K562 (cell line): ENCODE measurements at regions not wholly inside any gene's neighbourhood (a gene's known extent, or its start where the extent isn't known, plus 50 kb on each side); places are given as distances from the start of the nearest gene placed in this dataset.

Experiments used
- ARNT ChIP-seq, 2 experiments: fragments of 450-650 bp; IDR thresholded peaks; 2 replicates each; pipeline ENCODE4 v1.6.1; 2016; ENCODE audit warnings: mild to moderate bottlenecking in 1 of 2
- ATF2 ChIP-seq: sonication (generic); formaldehyde crosslinking; IDR thresholded peaks from 2 replicates; pipeline ENCODE4 v1.8.1; 2022; ENCODE audit warnings: missing genetic modification reagents
- BRD9 ChIP-seq: fragments of 450-650 bp; IDR thresholded peaks from 2 replicates; pipeline ENCODE4 v1.6.1; 2018; ENCODE audit warnings: low read depth; ENCODE audit not compliant: partially characterized antibody
- CBFA2T2 ChIP-seq: fragments of 450-650 bp; conservative IDR thresholded peaks from 2 replicates; pipeline ENCODE4 v1.6.1; 2017; ENCODE audit warnings: mild to moderate bottlenecking
- CXXC5 ChIP-seq: fragments of 250-450 bp; sonication (Bioruptor Pico); IDR thresholded peaks from 2 replicates; pipeline ENCODE4 v1.8.0; 2022; ENCODE audit warnings: inconsistent platforms, mild to moderate bottlenecking, moderate library complexity
- EP400 ChIP-seq: fragments of 450-650 bp; IDR thresholded peaks from 2 replicates; pipeline ENCODE4 v1.6.1; 2017; ENCODE audit warnings: antibody characterized with exemption, mild to moderate bottlenecking, moderate library complexity
- MCM5 ChIP-seq: fragments of 450-650 bp; IDR thresholded peaks from 2 replicates; pipeline ENCODE4 v1.6.1; 2016; ENCODE audit warnings: low read depth
- MTA2 ChIP-seq: fragments of 450-650 bp; IDR thresholded peaks from 2 replicates; pipeline ENCODE4 v1.6.1; 2016; ENCODE audit warnings: low read depth
- MTA3 ChIP-seq: fragments of 450-650 bp; formaldehyde crosslinking; IDR thresholded peaks from 2 replicates; pipeline ENCODE4 v1.6.1; 2017; ENCODE audit warnings: mild to moderate bottlenecking, borderline replicate concordance
- NR1H2 ChIP-seq: sonication (generic); formaldehyde crosslinking; IDR thresholded peaks from 2 replicates; pipeline ENCODE4 v1.4.0; 2020; ENCODE audit warnings: mild to moderate bottlenecking, missing genetic modification reagents
- OTX1 ChIP-seq: fragments of 450-650 bp; formaldehyde crosslinking; IDR thresholded peaks from 2 replicates; pipeline ENCODE4 v1.4.0; 2022; ENCODE audit warnings: mild to moderate bottlenecking
- POLR2B ChIP-seq: fragments of 450-650 bp; IDR thresholded peaks from 2 replicates; pipeline ENCODE4 v1.6.1; 2018; ENCODE audit warnings: low read depth; ENCODE audit not compliant: partially characterized antibody
- RFX7 ChIP-seq: fragments of 250-450 bp; sonication (Bioruptor Pico); IDR thresholded peaks from 2 replicates; pipeline ENCODE4 v1.5.1; 2021; ENCODE audit warnings: mild to moderate bottlenecking
- SOX6 ChIP-seq: fragments of 450-650 bp; IDR thresholded peaks from 2 replicates; pipeline ENCODE4 v1.6.1; 2014; ENCODE audit warnings: mild to moderate bottlenecking
- SRSF1 ChIP-seq: fragments of 200-400 bp; formaldehyde crosslinking; IDR thresholded peaks from 2 replicates; pipeline ENCODE4 v1.6.1; 2017; ENCODE audit warnings: mild to moderate bottlenecking, low read depth, low read length, moderate library complexity
- TAF9B ChIP-seq: fragments of 450-650 bp; IDR thresholded peaks from 2 replicates; pipeline ENCODE4 v1.6.1; 2018; ENCODE audit warnings: mild to moderate bottlenecking; ENCODE audit not compliant: partially characterized antibody
- TBL1XR1 ChIP-seq, 2 experiments: IDR thresholded peaks; 2 replicates each; pipeline ENCODE4 v1.6.1; 2012; ENCODE audit warnings: improper control_type of control experiment in 2 of 2, low read length in 2 of 2, mild to moderate bottlenecking in 1 of 2
- TEAD4 ChIP-seq, 2 experiments: sonication (generic) in 1 of 2; formaldehyde crosslinking in 1 of 2; IDR thresholded peaks; 2 replicates each; pipeline versions ENCODE4 v1.6.1 to v1.8.0; 2012 to 2022; ENCODE audit warnings: borderline replicate concordance in 1 of 2, inconsistent platforms in 1 of 2, low read length in 1 of 2, mild to moderate bottlenecking in 1 of 2, missing genetic modification reagents in 1 of 2
- ZC3H11A ChIP-seq: IDR thresholded peaks from 2 replicates; pipeline ENCODE4 v1.6.1; 2012; ENCODE audit warnings: low read depth, low read length, improper control_type of control experiment
- ZNF263 ChIP-seq: sonication (generic); formaldehyde crosslinking; IDR thresholded peaks from 2 replicates; pipeline ENCODE4 v1.8.0; 2022; ENCODE audit warnings: mild to moderate bottlenecking, missing genetic modification reagents, borderline replicate concordance
- ZNF384 ChIP-seq: IDR thresholded peaks from 2 replicates; pipeline ENCODE4 v1.6.1; 2012; ENCODE audit warnings: low read depth, low read length, improper control_type of control experiment
- TF ChIP-seq, protein P1 (sequence below): sonication (generic); formaldehyde crosslinking; IDR thresholded peaks from 2 replicates; pipeline ENCODE4 v1.8.0; 2023; ENCODE audit warnings: mild to moderate bottlenecking, missing genetic modification reagents

DNA sequence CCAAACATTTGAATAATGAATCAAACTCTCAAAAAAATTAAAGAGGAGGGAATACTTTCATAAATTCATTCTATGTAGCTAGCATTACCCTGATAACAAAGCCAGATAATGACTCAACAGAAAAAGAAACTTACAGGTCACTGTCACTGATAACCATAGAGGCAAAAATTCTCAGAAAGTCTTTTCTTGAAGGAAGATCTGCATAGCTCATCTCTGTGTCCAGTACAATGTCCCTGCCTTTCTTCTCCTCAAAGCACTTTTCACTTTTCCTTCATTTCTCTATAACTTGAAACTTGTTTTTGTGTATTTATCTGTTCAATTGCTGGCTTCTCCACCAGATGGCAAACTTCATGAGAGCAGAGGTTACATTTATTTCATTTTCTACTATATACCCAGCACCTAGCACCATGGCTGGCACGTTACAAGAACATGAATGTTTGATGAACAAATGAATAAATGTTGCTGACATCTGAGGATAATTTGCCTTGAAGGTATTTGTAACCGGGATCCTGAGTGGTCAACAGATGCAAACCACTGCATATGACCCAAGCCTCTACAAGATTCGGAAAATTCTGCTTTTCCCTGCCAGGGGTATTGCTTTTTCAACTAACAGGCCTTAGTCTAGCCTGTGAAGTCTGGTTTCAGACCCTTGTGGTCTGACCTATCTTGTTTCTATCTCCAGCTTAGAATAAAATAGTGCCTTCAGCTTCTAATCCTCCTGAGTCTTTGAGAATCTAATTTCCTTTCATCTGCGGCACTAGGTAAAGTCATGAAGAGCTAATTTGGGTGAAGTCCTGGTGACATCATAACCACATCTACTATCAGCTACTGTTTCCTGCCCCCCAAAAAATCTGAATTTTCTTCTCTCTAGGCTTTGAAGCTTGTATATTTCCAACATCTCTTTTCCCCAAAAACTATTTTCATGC, 52.5 kb upstream of the ANTXR2 start (continued):
- TF ChIP-seq ATF2 (CRISPR knock-in tag), result no peak
- TF ChIP-seq MTA2, result peak; percentile 17; the same call in 1 of the 2 replicates
- TF ChIP-seq ZNF384, result no peak
- TF ChIP-seq CXXC5 (CRISPR knock-in tag), result peak; percentile 29; the same call in 1 of the 2 replicates
- peak; percentile 90 for TF ChIP-seq SOX6
- TF ChIP-seq POLR2B, result no peak
- no peak for TF ChIP-seq ZC3H11A
- TF ChIP-seq TBL1XR1 (IDR thresholded peaks at IDR 0.05; ENCODE audit: low read length in 2 of 2), result peak in 1 of 2 experiments; percentile 56; a peak in 1 of 4 replicates
- TF ChIP-seq TEAD4 (IDR thresholded peaks at IDR 0.05; ENCODE audit: low read length), result peak; percentile 58; the same call in 1 of the 2 replicates
- TF ChIP-seq TEAD4 (CRISPR knock-in tag; IDR thresholded peaks at IDR 0.05; ENCODE audit: borderline replicate concordance), result no peak
- no peak for TF ChIP-seq NR1H2 (CRISPR knock-in tag)
- no peak for TF ChIP-seq ZNF263 (CRISPR knock-in tag)
- no peak for TF ChIP-seq ARNT (IDR thresholded peaks at IDR 0.05)
- TF ChIP-seq TAF9B, result peak; percentile 37
- no peak for TF ChIP-seq OTX1 (CRISPR knock-in tag)
- TF ChIP-seq, protein P1, sequence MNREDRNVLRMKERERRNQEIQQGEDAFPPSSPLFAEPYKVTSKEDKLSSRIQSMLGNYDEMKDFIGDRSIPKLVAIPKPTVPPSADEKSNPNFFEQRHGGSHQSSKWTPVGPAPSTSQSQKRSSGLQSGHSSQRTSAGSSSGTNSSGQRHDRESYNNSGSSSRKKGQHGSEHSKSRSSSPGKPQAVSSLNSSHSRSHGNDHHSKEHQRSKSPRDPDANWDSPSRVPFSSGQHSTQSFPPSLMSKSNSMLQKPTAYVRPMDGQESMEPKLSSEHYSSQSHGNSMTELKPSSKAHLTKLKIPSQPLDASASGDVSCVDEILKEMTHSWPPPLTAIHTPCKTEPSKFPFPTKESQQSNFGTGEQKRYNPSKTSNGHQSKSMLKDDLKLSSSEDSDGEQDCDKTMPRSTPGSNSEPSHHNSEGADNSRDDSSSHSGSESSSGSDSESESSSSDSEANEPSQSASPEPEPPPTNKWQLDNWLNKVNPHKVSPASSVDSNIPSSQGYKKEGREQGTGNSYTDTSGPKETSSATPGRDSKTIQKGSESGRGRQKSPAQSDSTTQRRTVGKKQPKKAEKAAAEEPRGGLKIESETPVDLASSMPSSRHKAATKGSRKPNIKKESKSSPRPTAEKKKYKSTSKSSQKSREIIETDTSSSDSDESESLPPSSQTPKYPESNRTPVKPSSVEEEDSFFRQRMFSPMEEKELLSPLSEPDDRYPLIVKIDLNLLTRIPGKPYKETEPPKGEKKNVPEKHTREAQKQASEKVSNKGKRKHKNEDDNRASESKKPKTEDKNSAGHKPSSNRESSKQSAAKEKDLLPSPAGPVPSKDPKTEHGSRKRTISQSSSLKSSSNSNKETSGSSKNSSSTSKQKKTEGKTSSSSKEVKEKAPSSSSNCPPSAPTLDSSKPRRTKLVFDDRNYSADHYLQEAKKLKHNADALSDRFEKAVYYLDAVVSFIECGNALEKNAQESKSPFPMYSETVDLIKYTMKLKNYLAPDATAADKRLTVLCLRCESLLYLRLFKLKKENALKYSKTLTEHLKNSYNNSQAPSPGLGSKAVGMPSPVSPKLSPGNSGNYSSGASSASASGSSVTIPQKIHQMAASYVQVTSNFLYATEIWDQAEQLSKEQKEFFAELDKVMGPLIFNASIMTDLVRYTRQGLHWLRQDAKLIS (CRISPR knock-in tag), result 0 out of 2 replicates have a peak, but pooled peaks have one; percentile 33
- TF ChIP-seq BRD9, result no peak
- TF ChIP-seq MTA3, result no peak; the same call in 1 of the 2 replicates
- peak; percentile 16; the same call in 1 of the 2 replicates for TF ChIP-seq EP400
- no peak for TF ChIP-seq SRSF1
- TF ChIP-seq CBFA2T2, result no peak; the same call in 1 of the 2 replicates
- no peak for TF ChIP-seq RFX7 (CRISPR knock-in tag)
- TF ChIP-seq MCM5, result no peak
